SHP77 (cell line): ENCODE measurements at regions not wholly inside any gene's neighbourhood (a gene's known extent, or its start where the extent isn't known, plus 50 kb on each side); places are given as distances from the start of the nearest gene placed in this dataset.

Experiments used
- DNase-seq, 2 experiments: peaks; one replicate each; lab custom pipeline; 2025; lab: John Stamatoyannopoulos, UW

DNA sequence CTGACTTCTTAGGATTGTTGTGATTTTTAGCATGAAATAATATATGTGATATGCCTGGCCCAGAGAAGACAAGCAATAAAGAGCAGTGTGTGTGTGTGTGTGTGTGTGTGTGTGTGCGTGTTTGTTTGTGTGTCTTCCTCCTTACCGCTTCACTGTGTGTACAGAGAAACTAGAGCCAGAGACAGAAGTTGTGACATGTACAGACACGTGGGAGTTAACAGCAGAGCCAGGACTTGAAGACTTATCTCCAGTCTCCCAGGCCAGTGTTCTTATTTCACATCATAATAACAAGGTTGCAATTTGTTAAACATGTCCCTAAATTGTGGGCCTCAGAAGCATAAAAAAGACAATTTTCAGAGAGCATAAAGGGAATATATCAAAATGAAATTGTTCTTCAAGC is 192.0 kb upstream of the JUN start:
- no peak for DNase-seq

DNA sequence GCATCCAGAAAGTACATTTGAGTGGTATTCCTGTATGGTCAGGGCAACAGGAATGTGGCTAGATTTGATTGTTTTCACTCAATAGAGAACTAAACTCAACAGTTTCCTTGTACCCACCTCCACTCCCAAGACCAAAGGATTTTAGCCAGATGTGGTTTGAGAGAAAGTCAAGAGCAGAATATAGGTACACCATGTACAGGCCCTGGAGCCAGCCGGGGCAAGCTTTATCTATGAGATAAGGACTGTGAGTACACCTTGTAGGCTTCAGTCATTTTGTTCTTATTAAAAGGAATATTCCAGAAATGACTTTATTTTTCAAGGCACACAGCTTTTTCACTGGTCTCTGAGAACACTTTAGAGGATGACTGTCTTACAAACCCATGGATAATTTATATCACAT is 192.4 kb upstream of the JUN start:
- no peak for DNase-seq

DNA sequence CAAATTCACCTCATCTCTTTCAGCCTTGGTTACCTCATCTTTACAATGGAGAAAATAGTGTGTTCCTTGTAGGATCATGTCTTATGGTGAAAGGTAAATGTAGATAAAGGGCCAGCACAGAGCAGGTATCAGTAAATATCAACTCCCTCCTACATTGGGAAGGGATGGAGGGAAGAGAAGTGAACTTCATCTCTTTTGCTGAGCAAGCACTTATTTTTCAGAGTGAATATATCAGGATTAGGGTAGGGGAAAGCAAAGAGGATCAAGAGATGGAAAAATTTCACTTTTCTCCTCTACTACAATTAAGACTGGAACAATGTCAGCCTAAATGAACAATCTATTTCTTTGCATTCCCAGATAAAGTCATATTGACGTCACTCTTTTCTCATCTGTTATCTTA is 193.8 kb upstream of the JUN start:
- no peak for DNase-seq

DNA sequence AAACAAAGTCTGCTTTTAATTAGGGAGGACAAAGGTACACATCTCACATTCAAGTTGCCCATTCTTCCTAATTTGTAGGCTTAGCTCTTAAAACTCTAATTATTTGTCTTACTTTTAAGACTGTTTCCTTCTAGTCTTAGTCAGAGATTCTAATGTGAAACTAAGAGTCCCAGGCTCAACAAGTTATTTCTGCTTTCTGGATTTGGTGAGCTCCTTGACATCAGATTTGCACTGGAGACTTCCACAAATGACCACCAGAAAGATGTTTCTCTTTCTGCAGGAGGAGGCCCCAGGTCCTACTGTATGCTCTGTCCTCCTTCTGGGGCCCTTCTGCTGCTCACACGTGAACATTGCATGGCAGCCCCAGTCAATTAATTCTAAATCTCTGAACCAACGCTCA is 194.2 kb upstream of the JUN start:
- DNase-seq, result no peak

DNA sequence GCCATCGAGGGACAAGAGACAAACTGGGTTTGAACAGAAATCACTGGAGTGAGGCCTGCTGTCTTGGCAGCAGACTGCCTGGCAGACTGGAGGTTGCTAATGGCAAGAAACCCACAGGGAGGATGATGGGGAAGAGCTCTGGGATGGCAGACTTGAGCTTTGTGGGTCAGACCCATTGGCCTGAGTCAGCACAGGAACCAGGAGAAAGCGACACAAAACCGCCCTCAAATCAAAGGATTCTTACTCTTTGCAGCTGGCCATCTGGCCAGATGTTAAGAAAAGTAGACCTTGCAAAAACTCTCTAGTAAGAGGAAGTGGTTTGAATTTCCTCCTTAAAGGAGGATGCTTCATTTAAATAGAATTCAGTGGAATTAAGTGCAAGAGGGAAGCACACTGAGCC is 195.2 kb upstream of the JUN start:
- DNase-seq, result no peak

DNA sequence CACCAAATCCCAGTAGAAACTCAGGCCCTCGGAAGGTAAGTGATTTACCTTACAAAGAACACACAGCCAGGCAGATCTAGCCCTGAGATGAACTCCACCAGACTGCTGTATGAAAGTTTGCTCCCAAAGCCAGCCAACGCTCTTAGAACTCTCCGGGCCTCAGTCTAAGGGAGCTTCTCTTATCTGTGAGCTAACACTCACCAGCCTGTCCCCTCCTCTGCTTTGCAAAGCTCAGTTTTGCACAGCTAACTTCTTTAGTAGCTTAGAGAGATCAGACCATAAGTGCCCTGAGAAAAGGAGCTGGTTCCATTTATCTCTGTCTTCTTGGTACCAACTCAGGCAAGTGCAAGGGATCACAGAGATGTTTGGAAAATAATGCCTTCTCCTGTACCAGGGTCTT is 195.8 kb upstream of the JUN start:
- no peak for DNase-seq

DNA sequence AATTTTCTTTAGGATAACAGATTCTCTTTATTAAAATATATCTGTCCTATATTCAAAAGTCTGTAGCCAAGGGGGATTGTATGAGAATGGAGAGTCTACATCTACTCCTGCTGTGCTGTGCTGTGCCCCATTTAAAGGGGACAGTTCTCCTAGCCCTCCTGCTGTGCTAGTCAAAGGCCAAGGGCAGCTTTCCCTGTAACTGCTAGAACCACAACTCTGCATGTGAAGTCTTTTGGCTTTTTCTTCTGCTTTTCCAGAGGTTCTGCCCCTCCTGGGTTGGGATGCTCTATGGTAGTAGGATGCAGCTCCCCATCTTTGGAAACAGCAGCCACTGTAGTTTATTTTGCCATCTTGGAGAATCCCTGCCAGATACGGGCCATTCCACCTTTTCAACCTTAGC is 197.5 kb upstream of the JUN start:
- no peak for DNase-seq

DNA sequence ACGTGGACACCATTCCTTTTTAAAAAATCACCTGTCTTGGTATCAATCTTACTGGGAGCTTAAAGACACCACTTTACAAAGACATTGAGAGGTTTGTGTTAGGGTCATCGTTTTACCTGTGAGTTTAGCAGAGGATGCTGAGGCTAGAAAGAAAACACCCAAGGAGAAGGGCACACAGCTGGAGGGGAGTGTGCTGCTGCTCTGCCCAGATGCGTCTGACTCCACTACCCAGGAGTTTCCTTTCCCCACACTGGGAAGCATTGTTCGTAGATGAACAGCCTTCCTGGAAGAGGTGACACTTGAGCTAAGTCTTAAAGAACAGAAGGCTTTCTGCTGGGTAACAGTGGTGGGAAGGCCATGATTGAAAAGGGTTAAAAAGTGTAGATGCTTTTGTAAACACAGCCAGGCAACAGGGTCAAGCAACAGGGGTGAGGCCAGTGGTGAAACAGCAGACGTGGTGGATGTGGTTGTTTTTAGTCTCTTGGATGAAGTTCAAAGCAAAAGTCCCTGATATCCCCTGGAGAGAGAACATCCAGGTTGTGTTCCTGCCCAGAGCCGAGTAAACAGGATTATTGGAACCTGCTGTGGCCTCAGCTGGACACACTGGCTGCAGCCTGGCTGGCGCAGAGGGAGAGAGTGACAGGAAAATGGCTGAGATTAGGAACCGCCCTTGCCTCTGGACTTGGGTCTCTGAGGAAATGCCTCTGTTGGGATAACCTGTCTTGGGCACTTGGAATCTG is 198.6 kb upstream of the JUN start:
- peak; percentile 35 to 51 for DNase-seq

DNA sequence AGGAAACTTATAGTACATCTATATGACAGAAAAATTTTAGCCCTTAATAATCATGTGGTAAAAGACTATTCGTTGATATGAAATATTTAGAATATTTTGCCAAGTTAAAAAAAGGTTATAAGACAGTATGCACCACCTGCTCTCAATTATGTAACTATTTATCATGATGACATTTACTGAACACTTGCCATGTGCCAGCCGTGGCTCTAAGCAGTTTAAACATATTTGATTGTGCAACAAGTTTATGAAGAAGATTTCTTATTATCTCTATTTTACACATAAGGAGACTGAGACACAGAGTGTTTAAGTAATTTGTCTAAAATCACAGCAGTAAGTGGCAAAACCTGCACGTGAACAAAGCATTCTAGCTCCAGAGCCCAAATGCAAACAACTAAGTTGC is 199.3 kb upstream of the JUN start:
- peak in 1 of 2 experiments; percentile 18 for DNase-seq

DNA sequence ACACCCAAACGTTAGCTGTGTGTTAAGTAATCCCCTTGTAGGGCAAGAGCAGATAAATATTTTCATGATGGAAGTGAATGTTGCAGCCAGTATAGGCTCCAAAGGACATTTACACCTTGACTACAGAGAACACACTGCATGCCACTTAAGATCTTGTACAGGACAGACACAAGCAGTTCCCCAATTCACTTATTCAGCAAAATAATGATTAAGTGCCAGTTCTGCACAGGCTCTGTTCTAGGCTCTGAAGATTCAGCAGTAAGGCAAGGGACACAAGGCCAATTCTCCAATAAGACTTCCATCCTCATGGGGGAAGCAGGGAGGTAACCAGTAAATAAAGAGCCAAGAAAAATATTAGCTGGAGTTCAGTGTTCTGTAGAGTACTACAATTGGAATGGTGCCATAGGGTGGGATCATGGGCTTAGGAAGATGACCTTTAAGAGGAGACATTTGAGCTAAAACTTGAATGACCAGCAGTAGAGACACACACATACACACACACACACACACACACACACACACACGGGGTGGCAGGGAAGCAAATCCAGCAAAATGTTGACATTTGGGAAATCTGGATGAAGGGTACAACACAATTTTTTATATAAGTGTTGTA is 199.9 kb upstream of the JUN start:
- DNase-seq, result no peak

DNA sequence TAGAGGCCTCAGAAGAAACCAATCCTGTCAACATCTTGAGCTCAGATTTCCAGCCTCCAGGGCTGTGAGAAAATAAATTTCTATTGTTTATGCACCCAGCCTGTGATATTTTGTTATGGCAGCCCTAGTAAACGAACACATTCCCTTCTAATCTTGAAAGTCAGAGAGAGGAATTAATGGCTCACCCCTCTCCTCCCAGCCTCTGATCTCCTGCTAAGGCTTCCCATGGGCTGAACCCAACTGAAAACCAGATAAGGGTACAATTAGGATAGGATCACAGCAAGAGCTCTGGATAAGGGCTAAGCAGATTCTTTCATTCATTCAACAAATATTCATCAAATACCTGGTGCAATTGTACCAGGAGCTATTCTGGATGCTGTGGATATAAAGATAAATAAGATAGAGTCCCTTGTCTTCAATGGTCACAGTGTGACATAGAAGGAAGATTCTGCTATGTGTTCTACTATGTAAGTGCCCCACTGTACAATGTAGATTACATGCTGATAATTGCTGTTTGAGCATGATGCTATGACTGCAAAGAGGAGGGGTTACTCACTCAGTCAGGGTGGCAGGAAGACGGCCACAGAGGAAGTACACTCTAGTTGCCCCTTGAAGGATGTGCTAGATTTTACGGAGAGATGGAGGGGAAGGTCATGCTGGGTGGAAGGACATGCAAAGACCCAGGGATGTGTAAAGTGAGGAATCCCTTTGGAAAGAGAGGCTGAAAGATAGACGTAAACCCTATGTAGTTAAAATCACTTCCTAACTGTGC is 203.3 kb upstream of the JUN start:
- no peak for DNase-seq

DNA sequence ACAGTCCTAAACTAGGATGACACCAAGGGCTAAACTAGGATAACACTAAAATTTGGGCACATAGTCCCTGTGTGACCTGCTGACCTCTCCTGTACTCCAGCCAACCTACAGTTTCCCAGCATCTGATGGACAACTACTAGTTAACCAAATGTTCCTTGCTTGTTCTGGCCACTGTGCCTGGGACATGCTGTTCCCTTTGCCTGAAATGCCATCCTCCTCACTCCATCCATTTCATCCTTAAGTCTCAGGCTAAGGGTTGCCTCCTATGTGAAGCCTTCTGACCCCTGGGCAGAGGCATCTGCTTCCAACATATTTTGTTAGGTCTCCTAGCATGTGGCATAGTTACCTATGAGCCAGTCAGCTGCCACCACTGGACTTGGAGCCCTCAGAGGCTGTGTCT is 204.9 kb upstream of the JUN start:
- DNase-seq, result no peak

DNA sequence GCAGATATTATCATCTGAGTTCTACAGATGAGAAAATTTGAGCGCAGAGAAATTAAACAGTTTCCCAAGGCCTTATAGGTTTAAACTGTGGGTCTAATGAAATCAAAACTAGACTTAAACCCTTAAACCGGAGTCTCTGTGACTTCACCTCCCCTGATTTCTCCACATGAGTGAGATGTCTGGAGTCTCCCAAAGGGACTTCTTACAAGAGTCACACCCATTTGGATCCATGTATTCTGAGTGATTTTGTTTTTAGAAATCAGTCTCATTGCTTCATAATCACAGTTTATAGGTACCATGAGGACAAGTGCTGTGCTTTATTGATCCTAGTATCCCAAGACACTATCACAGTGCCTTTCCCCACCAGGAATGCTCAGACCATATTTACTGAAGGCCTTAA is 206.0 kb upstream of the JUN start:
- DNase-seq, result no peak

DNA sequence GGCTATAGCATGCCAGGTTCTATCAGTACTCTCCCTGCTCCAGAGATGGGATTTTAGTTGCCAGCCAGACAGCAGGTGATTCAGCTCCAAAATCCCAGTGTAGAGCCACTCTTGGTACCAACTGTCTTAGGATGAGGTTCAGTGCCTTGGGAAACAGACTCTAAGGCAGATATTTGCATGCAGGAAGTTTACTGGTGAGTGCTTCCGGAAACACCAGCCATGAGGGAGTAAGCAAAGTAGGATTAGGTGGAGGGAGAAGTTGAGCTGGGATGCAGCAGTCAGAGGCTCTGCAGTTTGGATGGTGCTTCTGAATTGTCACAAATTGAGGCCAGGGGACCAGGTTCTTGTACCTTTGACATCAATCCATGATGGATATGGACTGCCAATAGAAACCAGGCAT is 207.5 kb upstream of the JUN start:
- DNase-seq, result no peak

DNA sequence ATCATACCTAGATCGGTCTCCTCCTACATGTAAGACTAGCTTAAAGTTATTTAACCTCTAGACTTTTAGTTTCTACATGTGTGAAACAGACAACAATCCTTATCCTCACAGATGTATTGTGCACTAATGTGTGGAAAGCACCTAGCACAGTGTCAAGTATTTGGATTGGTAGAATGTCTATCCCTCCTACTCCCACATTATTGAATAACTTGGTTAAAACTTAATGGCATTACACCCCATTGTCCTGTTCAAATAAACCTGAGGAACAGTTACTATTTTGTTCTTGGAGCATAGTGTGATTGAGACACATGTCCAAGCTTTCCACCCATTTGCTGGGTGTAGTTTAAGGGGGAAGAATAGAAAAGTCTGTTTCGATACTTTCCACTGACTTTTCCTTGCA is 208.8 kb upstream of the JUN start:
- DNase-seq, result no peak

DNA sequence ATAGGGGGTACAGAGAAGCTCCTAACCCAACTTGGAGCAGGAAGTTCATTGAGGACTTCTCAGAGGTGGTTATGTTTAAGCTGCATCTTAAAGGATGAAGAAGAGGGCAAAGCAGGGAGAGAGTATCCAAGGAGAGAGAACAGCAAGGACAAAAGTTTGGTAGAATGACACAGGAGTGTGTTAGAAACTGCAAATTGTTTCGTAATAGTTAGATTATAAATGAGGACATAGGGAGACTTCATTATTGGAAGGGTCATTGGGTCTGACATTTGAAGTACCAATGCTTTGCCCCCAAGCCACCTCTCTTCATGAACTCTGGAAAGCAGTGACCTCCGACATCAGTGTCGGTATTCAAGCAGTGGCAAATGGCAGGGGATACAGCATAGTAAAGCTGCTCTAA is 209.6 kb upstream of the JUN start:
- no peak for DNase-seq

DNA sequence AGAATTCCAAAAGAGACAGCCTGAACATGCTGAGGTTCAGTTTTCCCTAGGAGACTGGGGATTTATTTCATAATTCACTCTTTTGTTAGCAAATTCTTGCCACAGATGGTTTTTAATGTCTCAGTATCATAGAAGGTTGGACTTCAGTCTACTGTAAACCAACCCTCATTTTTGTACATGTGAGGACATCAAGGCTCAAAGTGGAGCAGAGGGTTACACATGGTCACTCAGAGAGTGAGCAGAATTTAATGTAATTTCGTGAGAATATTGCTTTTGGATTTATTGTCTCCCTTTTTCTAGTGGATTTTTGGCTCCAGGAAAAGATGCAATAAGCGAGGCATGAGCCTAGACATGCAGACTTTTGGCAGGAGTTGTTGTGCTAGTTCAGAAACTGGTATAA is 210.8 kb upstream of the JUN start:
- no peak for DNase-seq

DNA sequence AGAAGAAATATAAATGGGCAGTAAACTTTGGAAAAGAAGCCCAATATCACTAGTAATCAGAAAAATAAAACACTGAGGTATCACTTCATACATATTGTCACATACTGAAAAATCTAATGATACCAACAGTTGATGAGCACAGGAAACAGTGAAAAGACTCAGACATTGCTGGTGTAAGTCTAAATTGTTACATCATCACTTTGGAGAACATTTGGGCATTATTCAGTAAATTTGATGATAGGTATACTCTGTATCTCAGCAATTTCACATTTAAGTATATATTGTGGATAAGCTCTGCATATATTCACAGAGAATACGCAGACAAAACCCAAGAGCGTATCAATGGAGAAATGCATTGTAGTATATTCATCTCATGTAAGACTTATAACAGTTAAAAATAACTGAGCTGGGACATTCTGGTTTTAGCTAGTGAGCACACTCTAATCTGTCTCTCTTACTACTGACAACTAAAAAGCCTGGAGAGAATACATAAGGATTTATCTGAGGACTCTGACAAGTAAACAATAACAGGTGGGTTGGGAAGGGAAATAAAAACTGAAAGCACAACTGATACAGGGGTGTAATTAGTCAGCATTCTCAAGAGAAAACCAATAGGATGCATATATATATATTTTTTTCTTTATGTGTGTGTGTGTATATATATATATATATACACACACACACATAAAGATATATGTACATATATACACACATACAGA is 212.7 kb upstream of the JUN start:
- no peak for DNase-seq

DNA sequence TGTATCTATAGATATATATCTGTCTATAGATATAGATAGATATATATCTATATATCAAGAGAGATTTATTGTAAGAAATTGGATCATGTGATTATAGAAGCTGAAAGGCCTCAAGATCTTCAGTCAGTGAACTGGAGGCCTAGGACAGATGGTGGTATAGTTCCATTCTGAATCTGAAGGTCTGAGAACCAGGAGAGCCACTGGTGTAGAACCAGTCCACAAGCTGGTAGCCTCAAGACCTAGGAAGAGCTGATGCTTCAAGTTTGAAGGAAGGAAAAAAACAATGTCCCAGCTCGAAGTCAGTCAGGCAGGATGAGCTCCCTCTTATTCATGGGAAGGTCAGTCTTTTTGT is 213.2 kb upstream of the JUN start:
- DNase-seq, result no peak

DNA sequence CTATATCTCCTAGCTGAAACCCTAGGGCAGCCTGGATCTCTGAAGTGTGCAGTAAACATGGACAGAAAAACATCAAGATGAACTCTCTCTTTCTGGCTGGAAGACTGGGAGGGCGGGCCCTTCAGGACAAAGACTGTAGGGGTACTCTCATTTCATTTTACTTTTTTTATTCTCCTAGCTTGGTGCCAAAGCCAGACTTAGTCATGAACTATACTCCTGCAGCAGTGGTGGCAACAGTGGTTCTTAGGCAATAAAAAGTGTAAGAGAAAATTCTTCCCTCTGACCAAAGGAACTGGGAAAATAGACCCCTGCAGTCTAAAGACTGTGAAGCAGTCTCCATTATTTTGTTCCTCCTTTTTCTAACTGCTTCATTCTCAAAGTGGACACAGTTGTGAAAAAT is 213.8 kb upstream of the JUN start:
- no peak for DNase-seq

DNA sequence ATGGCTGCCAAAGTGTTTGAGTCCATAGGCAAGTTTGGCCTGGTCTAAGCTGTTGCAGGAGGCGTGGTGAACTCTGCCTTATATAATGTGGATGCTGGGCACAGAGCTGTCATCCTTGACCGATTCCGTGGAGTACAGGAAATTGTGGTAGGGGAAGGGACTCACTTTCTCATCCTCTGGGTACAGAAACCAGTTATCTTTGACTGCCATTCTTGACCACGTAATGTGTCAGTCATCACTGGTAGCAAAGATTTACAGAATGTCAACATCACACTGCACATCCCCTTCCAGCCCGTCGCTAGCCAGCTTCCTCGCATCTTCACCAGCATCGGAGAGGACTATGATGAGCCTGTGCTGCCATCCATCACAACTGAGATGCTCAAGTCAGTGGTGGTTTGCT is 215.8 kb upstream of the JUN start:
- DNase-seq, result no peak

DNA sequence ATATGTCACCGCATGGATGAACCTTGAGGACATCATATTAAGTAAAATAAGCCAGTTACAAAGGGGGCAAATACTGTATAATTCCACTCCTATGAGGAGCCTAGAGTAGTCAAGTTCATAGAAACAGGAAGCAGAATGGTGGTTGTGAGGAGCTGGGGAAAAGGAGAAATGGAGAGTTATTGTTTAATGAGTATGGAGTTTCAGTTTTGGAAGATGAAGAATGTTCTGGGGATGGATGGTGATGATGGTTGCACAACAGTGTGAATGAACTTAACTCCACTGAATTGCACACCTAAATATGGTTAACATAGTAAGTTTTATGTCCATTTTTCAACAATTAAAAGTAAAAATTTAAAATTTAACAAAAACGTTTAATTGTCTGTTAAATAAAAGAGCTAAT is 220.9 kb upstream of the JUN start:
- no peak for DNase-seq
